Neural crest cell (in vitro differentiated cells): ENCODE measurements at regions not wholly inside any gene's neighbourhood (a gene's known extent, or its start where the extent isn't known, plus 50 kb on each side); places are given as distances from the start of the nearest gene placed in this dataset.

Experiments
- DNase-seq: peaks from one replicate; pipeline ENCODE4 v3.0.0; 2021; ENCODE audit warnings: low read depth, mixed read lengths, low spot score
- H3K27ac Mint-ChIP-seq: one replicate; pipeline ENCODE4 v1.8.0; 2021; ENCODE audit warnings: mild to moderate bottlenecking, mixed read lengths; ENCODE audit not compliant: unreplicated experiment
- H3K27me3 Mint-ChIP-seq: 2 replicates; pipeline ENCODE4 v1.8.0; 2021; ENCODE audit warnings: low read depth, mild to moderate bottlenecking, mixed read lengths
- H3K36me3 Mint-ChIP-seq: 2 replicates; pipeline ENCODE4 v1.8.0; 2021; ENCODE audit warnings: low read depth, mild to moderate bottlenecking, mixed read lengths
- H3K4me1 Mint-ChIP-seq: 2 replicates; pipeline ENCODE4 v1.8.0; 2021; ENCODE audit warnings: mixed read lengths
- H3K4me3 Mint-ChIP-seq: one replicate; pipeline ENCODE4 v1.8.0; 2021; ENCODE audit warnings: mild to moderate bottlenecking, mixed read lengths
- H3K9me3 Mint-ChIP-seq: 2 replicates; pipeline ENCODE4 v1.8.0; 2021; ENCODE audit warnings: mixed read lengths
- CTCF ChIP-seq: fragments of 200-600 bp; sonication (generic); conservative IDR thresholded peaks from 2 replicates; pipeline ENCODE4 v1.5.0; 2021; ENCODE audit warnings: antibody characterized with exemption, mild to moderate bottlenecking

GRCh38 chr11:134558258-134558835 is 146.3 kb upstream of the B3GAT1 start:
- H3K27me3 Mint-ChIP-seq: peaks cover 3% of the 10 kb centered on the region
- H3K4me1 Mint-ChIP-seq: no peaks in the 10 kb centered on the region
- H3K27ac Mint-ChIP-seq: peak overlapping the region; percentile 92
- H3K36me3 Mint-ChIP-seq: no peaks in the 10 kb centered on the region
- no peak for TF ChIP-seq CTCF
- H3K4me3 Mint-ChIP-seq: no peak overlapping the region
- H3K9me3 Mint-ChIP-seq: no peaks in the 10 kb centered on the region
- no peak for DNase-seq

DNA sequence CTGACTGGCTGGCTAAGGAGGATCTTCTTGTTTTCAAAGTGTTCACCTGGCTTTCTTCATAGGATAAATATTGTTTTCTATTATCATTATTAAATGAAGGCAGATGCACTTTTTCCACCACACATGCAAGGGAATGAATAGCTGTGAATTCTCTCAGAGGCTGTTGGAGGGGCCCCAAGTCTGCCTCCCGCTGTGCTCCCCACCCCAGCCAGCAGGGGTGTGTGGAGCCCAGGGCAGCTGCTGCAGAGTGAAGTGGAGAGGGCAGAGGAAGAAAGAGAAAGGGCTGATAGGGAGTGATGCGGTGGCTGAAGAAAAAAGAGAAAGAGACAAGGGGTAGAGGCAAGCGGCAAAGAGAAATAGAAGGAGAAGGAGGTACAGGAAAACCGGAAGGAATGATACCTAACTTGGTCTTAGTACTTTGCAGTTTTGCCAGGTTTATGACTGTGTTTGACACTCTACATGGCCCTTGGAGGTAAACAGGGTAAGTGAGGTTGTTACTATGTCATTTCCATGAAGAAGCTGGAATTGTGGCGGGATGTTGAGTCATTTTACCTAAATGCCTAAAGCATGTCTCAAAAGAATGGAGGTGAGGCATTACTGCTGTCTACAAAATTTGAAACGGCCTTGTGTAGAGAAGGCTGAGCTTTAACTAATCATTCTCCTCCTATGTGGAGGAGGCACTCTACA is 145.7 kb upstream of the B3GAT1 start:
- H3K27ac Mint-ChIP-seq: no peak overlapping the region
- no peaks in the 10 kb centered on the region for H3K36me3 Mint-ChIP-seq
- no peak overlapping the region for H3K4me3 Mint-ChIP-seq
- no peak for DNase-seq
- no peaks in the 10 kb centered on the region for H3K9me3 Mint-ChIP-seq
- no peak for TF ChIP-seq CTCF
- no peaks in the 10 kb centered on the region for H3K4me1 Mint-ChIP-seq
- H3K27me3 Mint-ChIP-seq: peaks cover 3% of the 10 kb centered on the region

DNA sequence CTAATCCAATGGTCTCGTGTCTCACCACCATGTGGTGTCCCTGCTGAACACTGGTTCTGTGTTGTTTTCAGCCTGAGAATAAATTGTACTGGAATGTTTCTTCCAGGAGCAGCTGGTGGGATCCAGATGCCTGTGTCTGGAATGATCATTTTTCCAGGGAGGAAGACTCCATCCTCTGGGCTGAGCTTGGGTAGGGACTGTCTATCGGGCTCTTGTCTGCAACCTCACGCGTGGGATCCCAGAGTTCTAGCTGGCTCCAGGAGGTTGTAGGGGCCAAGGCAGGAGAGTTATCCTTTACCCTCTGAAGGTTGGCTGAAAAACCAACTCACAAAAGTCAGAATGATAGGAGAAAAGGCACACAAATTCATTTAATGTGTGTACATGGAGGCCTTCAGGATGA is 144.1 kb upstream of the B3GAT1 start:
- DNase-seq: no peak
- Mint-ChIP-seq H3K36me3 (no peaks in the 10 kb centered on the region), H3K27ac (no peak overlapping the region), H3K9me3 (no peaks in the 10 kb centered on the region), H3K4me3 (no peak overlapping the region), H3K4me1 (no peaks in the 10 kb centered on the region), H3K27me3 (peaks cover 12% of the 10 kb centered on the region)
- no peak for TF ChIP-seq CTCF

GRCh38 chr11:134555510-134555909 is 143.5 kb upstream of the B3GAT1 start:
- peaks cover 15% of the 10 kb centered on the region for H3K27me3 Mint-ChIP-seq
- H3K27ac Mint-ChIP-seq: no peak overlapping the region
- no peaks in the 10 kb centered on the region for H3K36me3 Mint-ChIP-seq
- H3K9me3 Mint-ChIP-seq: no peaks in the 10 kb centered on the region
- H3K4me1 Mint-ChIP-seq: no peaks in the 10 kb centered on the region
- no peak for TF ChIP-seq CTCF
- no peak overlapping the region for H3K4me3 Mint-ChIP-seq
- DNase-seq: no peak

DNA sequence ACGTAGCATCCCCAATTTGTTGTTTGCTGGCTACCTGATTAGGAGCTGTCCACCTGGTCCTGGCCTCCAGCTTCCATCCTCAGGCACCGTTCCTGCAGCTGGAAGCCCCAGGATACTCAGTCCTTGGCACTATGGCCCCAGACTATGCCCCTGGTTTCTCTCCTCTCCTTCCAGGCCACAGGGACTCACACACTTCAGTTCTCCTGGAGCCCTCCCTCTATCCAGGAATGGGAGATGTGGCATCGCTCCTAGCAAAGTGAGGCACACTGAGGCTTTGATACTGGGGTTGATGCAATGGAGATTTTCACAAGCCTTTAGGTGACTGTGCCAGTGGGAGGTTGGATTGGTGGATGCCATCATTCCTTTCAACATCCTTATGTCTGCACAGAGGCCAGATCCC is 142.8 kb upstream of the B3GAT1 start:
- no peaks in the 10 kb centered on the region for H3K4me1 Mint-ChIP-seq
- H3K27me3 Mint-ChIP-seq: peaks cover 15% of the 10 kb centered on the region
- no peaks in the 10 kb centered on the region for H3K36me3 Mint-ChIP-seq
- no peak overlapping the region for H3K27ac Mint-ChIP-seq
- no peak for TF ChIP-seq CTCF
- H3K4me3 Mint-ChIP-seq: no peak overlapping the region
- no peaks in the 10 kb centered on the region for H3K9me3 Mint-ChIP-seq
- no peak for DNase-seq
